CD4-positive, CD25-positive, alpha-beta regulatory T cell (primary cell): ENCODE measurements at regions not wholly inside any gene's neighbourhood (a gene's known extent, or its start where the extent isn't known, plus 50 kb on each side); places are given as distances from the start of the nearest gene placed in this dataset.

Source experiments
- ATAC-seq, 2 donors: fragments of 150-1000 bp; cut with Tn5 transposase; one replicate each; pipeline ENCODE4 v1.10.0; 2021; ENCODE audit warnings: low read depth in 2 of 2, moderate number of reproducible peaks in 2 of 2, moderate library complexity in 1 of 2
- DNase-seq, 3 donors: peaks; one replicate each; pipeline versions ENCODE4 v3.0.0 to v3.0.0-alpha.2; 2012 to 2022; ENCODE audit warnings: mixed read lengths in 1 of 3
- H3K27ac ChIP-seq: one replicate; pipeline ENCODE4 v1.7.0; 2013; ENCODE audit warnings: mild to moderate bottlenecking, low read length; ENCODE audit not compliant: insufficient read depth, poor library complexity, severe bottlenecking
- H3K27me3 ChIP-seq: one replicate; pipeline ENCODE4 v1.7.0; 2013; ENCODE audit warnings: low read length; ENCODE audit not compliant: control insufficient read depth, insufficient read depth
- H3K36me3 ChIP-seq: one replicate; pipeline ENCODE4 v1.7.0; 2013; ENCODE audit warnings: mild to moderate bottlenecking, low read length, moderate library complexity; ENCODE audit not compliant: control insufficient read depth, insufficient read depth
- H3K4me1 ChIP-seq: 2 replicates; pipeline ENCODE4 v1.7.0; 2013; ENCODE audit warnings: mild to moderate bottlenecking, low read length; ENCODE audit not compliant: insufficient read depth, control insufficient read depth, poor library complexity, severe bottlenecking
- H3K4me3 ChIP-seq: one replicate; pipeline ENCODE4 v1.7.0; 2013; ENCODE audit warnings: low read depth, mild to moderate bottlenecking, low read length, moderate library complexity
- H3K9me3 ChIP-seq, 2 experiments: 1 replicate in 1 of 2; 2 replicates in 1 of 2; pipeline ENCODE4 v1.7.0; 2013; ENCODE audit warnings: low read length in 2 of 2, mild to moderate bottlenecking in 1 of 2, moderate library complexity in 1 of 2; ENCODE audit not compliant: control insufficient read depth in 2 of 2
- H3K27ac Mint-ChIP-seq, 3 donors: one replicate each; pipeline ENCODE4 v1.8.0; 2020 to 2022; ENCODE audit warnings: mild to moderate bottlenecking in 3 of 3, mixed read lengths in 3 of 3, moderate library complexity in 2 of 3
- H3K27me3 Mint-ChIP-seq: one replicate; pipeline ENCODE4 v1.8.0; 2022; ENCODE audit warnings: mild to moderate bottlenecking, mixed read lengths
- H3K36me3 Mint-ChIP-seq: one replicate; pipeline ENCODE4 v1.8.0; 2020; ENCODE audit warnings: mixed read lengths
- H3K4me1 Mint-ChIP-seq, 4 donors: one replicate each; pipeline ENCODE4 v1.8.0; 2020 to 2022; ENCODE audit warnings: mixed read lengths in 4 of 4, mild to moderate bottlenecking in 1 of 4
- H3K4me3 Mint-ChIP-seq, 4 donors: one replicate each; pipeline ENCODE4 v1.8.0; 2020 to 2022; ENCODE audit warnings: mild to moderate bottlenecking in 4 of 4, mixed read lengths in 4 of 4, moderate library complexity in 3 of 4
- H3K9me3 Mint-ChIP-seq, 7 donors: one replicate each; pipeline ENCODE4 v1.8.0; 2020 to 2022; ENCODE audit warnings: mixed read lengths in 7 of 7, mild to moderate bottlenecking in 3 of 7, moderate library complexity in 2 of 7

- Histone ChIP-seq H3K36me3 (no peaks in the 10 kb centered on the region), H3K27me3 (peaks cover 5% of the 10 kb centered on the region), H3K4me1 (no peaks in the 10 kb centered on the region), H3K9me3 (no peaks in the 10 kb centered on the region), H3K4me3 (no peak overlapping the region), H3K27ac (no peak overlapping the region)
- Mint-ChIP-seq H3K27ac (no peak overlapping the region), H3K4me1 (no peaks in the 10 kb centered on the region), H3K4me3 (no peak overlapping the region), H3K27me3 (peaks cover 19% of the 10 kb centered on the region), H3K36me3 (no peaks in the 10 kb centered on the region), H3K9me3 (peaks cover 0 to 6% (median 0%) of the 10 kb centered on the region in 7 donors)
- no peak for ATAC-seq
- no peak for DNase-seq
Measured at GRCh38 chr9:78470741-78471140, 173.8 kb downstream of the PSAT1 start.

GRCh38 chr9:78472111-78472510, 175.2 kb downstream of the PSAT1 start:
- no peak for ATAC-seq
- no peaks in the 10 kb centered on the region for H3K36me3 Mint-ChIP-seq
- no peaks in the 10 kb centered on the region for H3K4me1 Mint-ChIP-seq
- Histone ChIP-seq H3K4me3 (no peak overlapping the region), H3K9me3 (no peaks in the 10 kb centered on the region), H3K4me1 (no peaks in the 10 kb centered on the region), H3K27ac (no peak overlapping the region), H3K36me3 (no peaks in the 10 kb centered on the region), H3K27me3 (peaks cover 2% of the 10 kb centered on the region)
- DNase-seq = no peak
- H3K9me3 Mint-ChIP-seq = peaks cover 0 to 6% (median 1%) of the 10 kb centered on the region in 7 donors
- no peak overlapping the region for H3K27ac Mint-ChIP-seq
- H3K27me3 Mint-ChIP-seq = peaks cover 27% of the 10 kb centered on the region
- no peak overlapping the region for H3K4me3 Mint-ChIP-seq

- no peak for DNase-seq
- Histone ChIP-seq H3K36me3 (no peaks in the 10 kb centered on the region), H3K4me1 (no peaks in the 10 kb centered on the region), H3K4me3 (no peak overlapping the region), H3K27ac (no peak overlapping the region), H3K27me3 (no peaks in the 10 kb centered on the region), H3K9me3 (no peaks in the 10 kb centered on the region)
- Mint-ChIP-seq H3K4me1 (no peaks in the 10 kb centered on the region), H3K4me3 (no peak overlapping the region), H3K27me3 (peaks cover 26% of the 10 kb centered on the region), H3K36me3 (no peaks in the 10 kb centered on the region), H3K27ac (no peak overlapping the region), H3K9me3 (peaks cover 1 to 23% (median 5%) of the 10 kb centered on the region in 7 donors)
- ATAC-seq = no peak
Measured at GRCh38 chr9:78479441-78479840, 182.5 kb downstream of the PSAT1 start.

GRCh38 chr9:78486661-78487060, 189.7 kb downstream of the PSAT1 start:
- Histone ChIP-seq H3K4me1 (no peaks in the 10 kb centered on the region), H3K27me3 (peaks cover 3% of the 10 kb centered on the region), H3K27ac (no peak overlapping the region), H3K9me3 (no peaks in the 10 kb centered on the region), H3K36me3 (no peaks in the 10 kb centered on the region), H3K4me3 (no peak overlapping the region)
- Mint-ChIP-seq H3K4me1 (no peaks in the 10 kb centered on the region), H3K9me3 (peaks cover 1 to 20% (median 5%) of the 10 kb centered on the region in 7 donors), H3K27me3 (peaks cover 16% of the 10 kb centered on the region), H3K27ac (no peak overlapping the region), H3K4me3 (no peak overlapping the region), H3K36me3 (no peaks in the 10 kb centered on the region)
- DNase-seq = no peak
- no peak for ATAC-seq

GRCh38 chr9:78490231-78490630, 193.3 kb downstream of the PSAT1 start:
- H3K4me1 ChIP-seq = no peaks in the 10 kb centered on the region
- H3K9me3 ChIP-seq = no peaks in the 10 kb centered on the region
- Mint-ChIP-seq H3K4me1 (no peaks in the 10 kb centered on the region), H3K9me3 (peaks cover 0 to 3% (median 1%) of the 10 kb centered on the region in 7 donors), H3K36me3 (no peaks in the 10 kb centered on the region), H3K27ac (no peak overlapping the region), H3K27me3 (peaks cover 9% of the 10 kb centered on the region), H3K4me3 (no peak overlapping the region)
- H3K27ac ChIP-seq = no peak overlapping the region
- ATAC-seq (no peak), DNase-seq (no peak)
- H3K36me3 ChIP-seq = no peaks in the 10 kb centered on the region
- peaks cover 3% of the 10 kb centered on the region for H3K27me3 ChIP-seq
- H3K4me3 ChIP-seq = no peak overlapping the region

- Histone ChIP-seq H3K4me3 (no peak overlapping the region), H3K4me1 (no peaks in the 10 kb centered on the region), H3K27ac (no peak overlapping the region), H3K27me3 (peaks cover 2% of the 10 kb centered on the region), H3K9me3 (no peaks in the 10 kb centered on the region), H3K36me3 (no peaks in the 10 kb centered on the region)
- peaks cover 0 to 2% (median 1%) of the 10 kb centered on the region in 7 donors for H3K9me3 Mint-ChIP-seq
- no peaks in the 10 kb centered on the region for H3K4me1 Mint-ChIP-seq
- no peak overlapping the region for H3K4me3 Mint-ChIP-seq
- H3K27ac Mint-ChIP-seq = no peak overlapping the region
- ATAC-seq = no peak
- H3K27me3 Mint-ChIP-seq = peaks cover 9% of the 10 kb centered on the region
- H3K36me3 Mint-ChIP-seq = no peaks in the 10 kb centered on the region
- no peak for DNase-seq
Measured at GRCh38 chr9:78491402-78491801, 194.5 kb downstream of the PSAT1 start.

- peaks cover 9% of the 10 kb centered on the region for H3K27me3 Mint-ChIP-seq
- H3K36me3 ChIP-seq = no peaks in the 10 kb centered on the region
- no peaks in the 10 kb centered on the region for H3K36me3 Mint-ChIP-seq
- DNase-seq (no peak), ATAC-seq (no peak)
- no peaks in the 10 kb centered on the region for H3K9me3 ChIP-seq
- H3K4me3 ChIP-seq = no peak overlapping the region
- no peaks in the 10 kb centered on the region for H3K4me1 Mint-ChIP-seq
- no peaks in the 10 kb centered on the region for H3K4me1 ChIP-seq
- no peak overlapping the region for H3K27ac ChIP-seq
- H3K4me3 Mint-ChIP-seq = no peak overlapping the region
- H3K27me3 ChIP-seq = no peaks in the 10 kb centered on the region
- H3K27ac Mint-ChIP-seq = no peak overlapping the region
- peaks cover 0 to 2% (median 1%) of the 10 kb centered on the region in 7 donors for H3K9me3 Mint-ChIP-seq
Measured at GRCh38 chr9:78493166-78493742, 196.3 kb downstream of the PSAT1 start.

- Mint-ChIP-seq H3K4me3 (no peak overlapping the region), H3K36me3 (no peaks in the 10 kb centered on the region), H3K4me1 (peaks cover 0 to 17% (median 6%) of the 10 kb centered on the region in 4 donors), H3K27me3 (no peaks in the 10 kb centered on the region), H3K9me3 (peaks cover 0 to 5% (median 0%) of the 10 kb centered on the region in 7 donors), H3K27ac (no peak overlapping the region)
- no peaks in the 10 kb centered on the region for H3K27me3 ChIP-seq
- H3K4me1 ChIP-seq = no peaks in the 10 kb centered on the region
- ATAC-seq (no peak), DNase-seq (no peak)
- H3K9me3 ChIP-seq = no peaks in the 10 kb centered on the region
- H3K36me3 ChIP-seq = no peaks in the 10 kb centered on the region
- no peak overlapping the region for H3K4me3 ChIP-seq
- H3K27ac ChIP-seq = no peak overlapping the region
Measured at GRCh38 chr9:78502566-78502965, 205.6 kb downstream of the PSAT1 start.
